ENCODE measurements at regions not wholly inside any gene's neighbourhood (a gene's known extent, or its start where the extent isn't known, plus 50 kb on each side); places are given as distances from the start of the nearest gene placed in this dataset.

- no peak for ATAC-seq
- intact Hi-C loops (cut with micrococcal nuclease) = no loop called here
- Histone ChIP-seq H3K4me2 (ENCODE audit: low read length) (no peak overlapping the region), H3K27me3 (ENCODE audit: insufficient read depth, low read length) (peaks cover 38% of the 10 kb centered on the region), H3K27ac (ENCODE audit: low read depth, low read length) (no peak overlapping the region), H3K4me1 (ENCODE audit: control insufficient read depth in 1 of 2, insufficient read depth in 2 of 2, low read length in 2 of 2) (no peaks in the 10 kb centered on the region), H3K9ac (ENCODE audit: low read length) (no peak overlapping the region), H3K9me2 (ENCODE audit: insufficient read depth) (no peaks in the 10 kb centered on the region), H4K20me1 (ENCODE audit: insufficient read depth) (no peaks in the 10 kb centered on the region), H3K36me3 (ENCODE audit: control insufficient read depth in 1 of 2, insufficient read depth in 2 of 2, low read length in 2 of 2) (no peaks in the 10 kb centered on the region), H3K79me2 (ENCODE audit: insufficient read depth, low read length) (no peaks in the 10 kb centered on the region), H2AFZ (ENCODE audit: low read depth, low read length, poor library complexity, severe bottlenecking) (no peak overlapping the region), H3K9me3 (ENCODE audit: control insufficient read depth in 1 of 2, insufficient read depth in 1 of 2, low read depth in 1 of 2, low read length in 2 of 2) (no peaks in the 10 kb centered on the region), H3K4me3 (replicated peaks in 1 of 2; ENCODE audit: low read depth in 1 of 2, low read length in 2 of 2) (no peak overlapping the region)
- ChIA-PET POLR2A (no interaction called here), RAD21 (ENCODE audit: low non-redundant PET in 1 of 2, low total read pairs in 2 of 2, uncharacterized antibody in 2 of 2, unreplicated experiment in 2 of 2) (no interaction called here), CTCF (no interaction called here)
- BruUV-seq (replicated peaks) = no TSS peak
- TF ChIP-seq, protein P1, sequence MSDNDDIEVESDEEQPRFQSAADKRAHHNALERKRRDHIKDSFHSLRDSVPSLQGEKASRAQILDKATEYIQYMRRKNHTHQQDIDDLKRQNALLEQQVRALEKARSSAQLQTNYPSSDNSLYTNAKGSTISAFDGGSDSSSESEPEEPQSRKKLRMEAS (IDR thresholded peaks at IDR 0.05) = no peak
- TF ChIP-seq EZH2phosphoT487 (IDR thresholded peaks at IDR 0.05; ENCODE audit: borderline replicate concordance) (no peak), TCF7L2 (IDR thresholded peaks at IDR 0.05; ENCODE audit: borderline replicate concordance, extremely low read depth, insufficient read depth, insufficient read length) (no peak), EGR1 (IDR thresholded peaks at IDR 0.05; ENCODE audit: low read depth) (no peak), CBX3 (IDR thresholded peaks at IDR 0.05; ENCODE audit: low read depth) (no peak), ZNF274 (IDR thresholded peaks at IDR 0.05; ENCODE audit: low read depth, low read length) (no peak), RAD21 (IDR thresholded peaks at IDR 0.05; ENCODE audit: low read depth) (no peak), POLR2A (IDR thresholded peaks at IDR 0.05; ENCODE audit: borderline replicate concordance, extremely low read depth, insufficient read depth, insufficient read length) (no peak), FOSL1 (IDR thresholded peaks at IDR 0.05; ENCODE audit: low read depth) (no peak), ZFX (IDR thresholded peaks at IDR 0.05) (no peak), SP1 (IDR thresholded peaks at IDR 0.05; ENCODE audit: low read depth) (no peak), SIN3A (IDR thresholded peaks at IDR 0.05; ENCODE audit: low read depth) (no peak)
- TF ChIP-seq, protein P2, sequence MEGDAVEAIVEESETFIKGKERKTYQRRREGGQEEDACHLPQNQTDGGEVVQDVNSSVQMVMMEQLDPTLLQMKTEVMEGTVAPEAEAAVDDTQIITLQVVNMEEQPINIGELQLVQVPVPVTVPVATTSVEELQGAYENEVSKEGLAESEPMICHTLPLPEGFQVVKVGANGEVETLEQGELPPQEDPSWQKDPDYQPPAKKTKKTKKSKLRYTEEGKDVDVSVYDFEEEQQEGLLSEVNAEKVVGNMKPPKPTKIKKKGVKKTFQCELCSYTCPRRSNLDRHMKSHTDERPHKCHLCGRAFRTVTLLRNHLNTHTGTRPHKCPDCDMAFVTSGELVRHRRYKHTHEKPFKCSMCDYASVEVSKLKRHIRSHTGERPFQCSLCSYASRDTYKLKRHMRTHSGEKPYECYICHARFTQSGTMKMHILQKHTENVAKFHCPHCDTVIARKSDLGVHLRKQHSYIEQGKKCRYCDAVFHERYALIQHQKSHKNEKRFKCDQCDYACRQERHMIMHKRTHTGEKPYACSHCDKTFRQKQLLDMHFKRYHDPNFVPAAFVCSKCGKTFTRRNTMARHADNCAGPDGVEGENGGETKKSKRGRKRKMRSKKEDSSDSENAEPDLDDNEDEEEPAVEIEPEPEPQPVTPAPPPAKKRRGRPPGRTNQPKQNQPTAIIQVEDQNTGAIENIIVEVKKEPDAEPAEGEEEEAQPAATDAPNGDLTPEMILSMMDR (IDR thresholded peaks at IDR 0.05 in 2 of 3, conservative IDR thresholded peaks at IDR 0.05 in 1 of 3; ENCODE audit: borderline replicate concordance in 1 of 3, insufficient read depth in 1 of 3, low read depth in 2 of 3, low read length in 2 of 3) = no peak
- TF ChIP-seq, protein P3, sequence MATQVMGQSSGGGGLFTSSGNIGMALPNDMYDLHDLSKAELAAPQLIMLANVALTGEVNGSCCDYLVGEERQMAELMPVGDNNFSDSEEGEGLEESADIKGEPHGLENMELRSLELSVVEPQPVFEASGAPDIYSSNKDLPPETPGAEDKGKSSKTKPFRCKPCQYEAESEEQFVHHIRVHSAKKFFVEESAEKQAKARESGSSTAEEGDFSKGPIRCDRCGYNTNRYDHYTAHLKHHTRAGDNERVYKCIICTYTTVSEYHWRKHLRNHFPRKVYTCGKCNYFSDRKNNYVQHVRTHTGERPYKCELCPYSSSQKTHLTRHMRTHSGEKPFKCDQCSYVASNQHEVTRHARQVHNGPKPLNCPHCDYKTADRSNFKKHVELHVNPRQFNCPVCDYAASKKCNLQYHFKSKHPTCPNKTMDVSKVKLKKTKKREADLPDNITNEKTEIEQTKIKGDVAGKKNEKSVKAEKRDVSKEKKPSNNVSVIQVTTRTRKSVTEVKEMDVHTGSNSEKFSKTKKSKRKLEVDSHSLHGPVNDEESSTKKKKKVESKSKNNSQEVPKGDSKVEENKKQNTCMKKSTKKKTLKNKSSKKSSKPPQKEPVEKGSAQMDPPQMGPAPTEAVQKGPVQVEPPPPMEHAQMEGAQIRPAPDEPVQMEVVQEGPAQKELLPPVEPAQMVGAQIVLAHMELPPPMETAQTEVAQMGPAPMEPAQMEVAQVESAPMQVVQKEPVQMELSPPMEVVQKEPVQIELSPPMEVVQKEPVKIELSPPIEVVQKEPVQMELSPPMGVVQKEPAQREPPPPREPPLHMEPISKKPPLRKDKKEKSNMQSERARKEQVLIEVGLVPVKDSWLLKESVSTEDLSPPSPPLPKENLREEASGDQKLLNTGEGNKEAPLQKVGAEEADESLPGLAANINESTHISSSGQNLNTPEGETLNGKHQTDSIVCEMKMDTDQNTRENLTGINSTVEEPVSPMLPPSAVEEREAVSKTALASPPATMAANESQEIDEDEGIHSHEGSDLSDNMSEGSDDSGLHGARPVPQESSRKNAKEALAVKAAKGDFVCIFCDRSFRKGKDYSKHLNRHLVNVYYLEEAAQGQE (IDR thresholded peaks at IDR 0.05; ENCODE audit: low read depth) = no peak
- TF ChIP-seq, protein P4, sequence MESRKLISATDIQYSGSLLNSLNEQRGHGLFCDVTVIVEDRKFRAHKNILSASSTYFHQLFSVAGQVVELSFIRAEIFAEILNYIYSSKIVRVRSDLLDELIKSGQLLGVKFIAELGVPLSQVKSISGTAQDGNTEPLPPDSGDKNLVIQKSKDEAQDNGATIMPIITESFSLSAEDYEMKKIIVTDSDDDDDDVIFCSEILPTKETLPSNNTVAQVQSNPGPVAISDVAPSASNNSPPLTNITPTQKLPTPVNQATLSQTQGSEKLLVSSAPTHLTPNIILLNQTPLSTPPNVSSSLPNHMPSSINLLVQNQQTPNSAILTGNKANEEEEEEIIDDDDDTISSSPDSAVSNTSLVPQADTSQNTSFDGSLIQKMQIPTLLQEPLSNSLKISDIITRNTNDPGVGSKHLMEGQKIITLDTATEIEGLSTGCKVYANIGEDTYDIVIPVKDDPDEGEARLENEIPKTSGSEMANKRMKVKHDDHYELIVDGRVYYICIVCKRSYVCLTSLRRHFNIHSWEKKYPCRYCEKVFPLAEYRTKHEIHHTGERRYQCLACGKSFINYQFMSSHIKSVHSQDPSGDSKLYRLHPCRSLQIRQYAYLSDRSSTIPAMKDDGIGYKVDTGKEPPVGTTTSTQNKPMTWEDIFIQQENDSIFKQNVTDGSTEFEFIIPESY (IDR thresholded peaks at IDR 0.05; ENCODE audit: extremely low read depth, insufficient replicate concordance, low read length) = no peak
- no peak for DNase-seq (ENCODE audit: low read depth, low spot score)
These were observed 395.8 kb upstream of the NPVF start for GRCh38 chr7:25624051-25624450.

All from HCT116 (cell line).